WI38 (cell line): ENCODE measurements at regions not wholly inside any gene's neighbourhood (a gene's known extent, or its start where the extent isn't known, plus 50 kb on each side); places are given as distances from the start of the nearest gene placed in this dataset.

Experiments
- H3K4me3 ChIP-seq: 2 replicates; pipeline ENCODE4 v1.5.1; 2011; ENCODE audit warnings: low read depth, mild to moderate bottlenecking, control low read depth, low read length
- CTCF ChIP-seq: IDR thresholded peaks from 2 replicates; pipeline ENCODE4 v1.5.1; 2012; ENCODE audit warnings: low read depth, mild to moderate bottlenecking, control low read depth, low read length

- no peak overlapping the region for H3K4me3 ChIP-seq
- no peak for TF ChIP-seq CTCF
Measured at GRCh38 chr6:105495515-105495914, 92.6 kb upstream of the PREP start.

DNA sequence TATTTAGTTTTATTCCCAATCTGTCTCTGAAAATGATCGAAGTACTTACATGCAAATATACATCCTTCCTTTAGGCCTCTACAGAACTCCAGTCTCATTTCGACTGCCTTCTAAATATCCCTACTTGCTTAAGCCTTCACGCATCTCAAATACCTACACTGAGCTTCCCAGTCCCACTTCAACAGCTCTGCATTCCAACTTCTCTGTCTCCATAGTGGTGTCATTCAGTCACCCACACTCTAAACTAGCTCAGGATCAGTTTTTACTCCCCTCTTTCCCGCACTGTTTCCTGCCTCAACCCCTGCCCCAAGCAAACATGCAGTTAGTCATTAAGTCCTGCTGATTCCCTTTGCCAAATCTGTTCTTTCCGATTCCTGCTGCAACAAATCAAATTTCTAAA lies 91.8 kb upstream of the PREP start:
- TF ChIP-seq CTCF = no peak
- no peak overlapping the region for H3K4me3 ChIP-seq

DNA sequence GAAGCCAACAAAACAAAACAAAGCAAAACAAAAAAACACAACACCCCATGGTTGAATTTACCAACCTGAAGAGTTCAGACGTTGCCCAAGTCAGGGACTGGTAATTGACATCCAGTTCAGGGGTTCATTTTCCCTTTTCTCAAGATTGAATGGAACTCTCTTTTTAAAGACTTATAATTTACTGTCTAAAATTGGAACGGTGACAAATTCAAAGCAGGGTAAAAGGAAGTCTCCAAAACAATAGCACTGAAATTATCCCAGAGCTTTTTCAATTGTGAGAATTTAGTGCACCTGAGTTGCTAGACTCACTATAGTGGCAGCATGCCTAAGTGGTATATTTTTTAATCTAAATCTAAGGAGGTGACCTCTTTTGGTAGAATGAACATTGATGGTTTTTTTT lies 90.9 kb upstream of the PREP start:
- no peak for TF ChIP-seq CTCF
- no peak overlapping the region for H3K4me3 ChIP-seq

DNA sequence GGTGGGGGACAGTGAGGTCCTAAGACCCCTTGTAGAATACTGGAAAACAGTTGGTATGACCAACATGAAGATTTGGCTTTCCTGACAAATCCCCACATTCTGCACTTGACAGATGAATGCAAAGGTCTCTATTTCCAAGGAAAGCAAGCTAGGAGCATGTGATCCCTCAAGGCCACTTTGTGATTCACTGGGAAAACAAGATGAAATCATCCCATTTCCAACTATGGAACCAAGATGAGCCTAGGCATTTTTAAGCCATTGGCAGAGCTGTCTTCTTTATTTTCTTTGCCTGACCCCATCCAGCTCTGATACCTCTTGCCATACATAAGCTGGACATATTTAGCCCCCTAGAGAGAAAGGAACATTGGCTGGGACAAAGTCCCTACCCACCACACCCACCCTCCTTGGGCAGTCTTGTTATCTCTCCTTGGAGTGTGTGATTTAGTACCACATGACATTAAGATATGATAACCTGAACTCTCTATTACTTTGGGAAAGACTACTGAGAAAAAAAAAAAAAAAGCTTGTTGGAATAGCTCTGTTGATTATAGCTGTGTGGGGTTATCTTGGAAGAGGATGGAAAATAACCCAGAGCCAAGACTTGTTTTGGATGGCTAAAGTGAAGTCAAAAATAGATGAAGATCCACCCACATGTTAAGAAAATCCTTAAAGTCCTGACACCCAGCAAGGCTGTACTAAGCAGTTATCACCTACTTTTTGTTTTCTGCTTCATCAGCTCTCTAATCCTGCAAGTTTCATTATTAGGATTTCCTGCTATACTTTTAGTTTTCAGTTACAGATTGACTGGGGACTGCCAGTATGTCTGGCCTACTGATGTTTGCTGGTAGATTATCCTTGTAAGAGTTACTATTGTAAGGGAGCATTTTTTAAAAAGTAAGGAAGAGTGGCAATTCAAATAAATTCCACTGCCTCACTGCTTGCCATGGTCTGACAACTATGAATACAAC lies 90.1 kb upstream of the PREP start:
- H3K4me3 ChIP-seq = no peak overlapping the region
- TF ChIP-seq CTCF = no peak

DNA sequence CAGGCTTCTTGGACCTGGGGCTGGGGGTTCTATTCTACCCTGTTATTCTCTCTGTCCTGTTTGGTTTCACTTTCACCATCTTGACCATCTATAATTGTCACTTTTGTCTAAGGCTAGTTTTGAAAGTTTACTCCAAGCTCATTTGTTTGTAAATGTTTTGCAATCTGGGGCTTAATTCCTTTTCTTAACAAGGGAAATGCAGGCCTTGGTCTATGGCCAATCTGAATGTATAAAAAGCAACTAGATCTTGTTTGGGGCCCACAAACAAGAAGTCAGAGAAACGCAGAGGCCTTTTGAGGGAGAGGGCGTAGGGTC lies 86.3 kb upstream of the PREP start:
- no peak for TF ChIP-seq CTCF
- peak overlapping the region; percentile 43 for H3K4me3 ChIP-seq

GRCh38 chr6:105488516-105489215 lies 85.8 kb upstream of the PREP start:
- TF ChIP-seq CTCF = no peak
- peak overlapping the region; percentile 43 for H3K4me3 ChIP-seq
